Calu3 (cell line): ENCODE measurements at regions not wholly inside any gene's neighbourhood (a gene's known extent, or its start where the extent isn't known, plus 50 kb on each side); places are given as distances from the start of the nearest gene placed in this dataset.

Experiments used
- BruUV-seq: library from RNA; stranded (reverse); fragments of 400-500 nt; replicated peaks from 2 replicates; lab custom pipeline; 2021; lab: Mats Ljungman, UMichigan
- CTCF ChIA-PET: fragments of 300-600 bp; sonication (Branson Sonifier 250); formaldehyde crosslinking; loops from one replicate; lab custom pipeline; 2022; ENCODE audit warnings: antibody characterized with exemption; lab: Charles Lee
- DNase-seq: peaks from one replicate; pipeline ENCODE4 v3.0.0; 2022
- H3K27ac Mint-ChIP-seq: one replicate; pipeline ENCODE4 v1.8.0; 2022; ENCODE audit warnings: mixed read lengths; ENCODE audit not compliant: unreplicated experiment
- H3K27me3 Mint-ChIP-seq: one replicate; pipeline ENCODE4 v1.8.0; 2022; ENCODE audit warnings: mixed read lengths; ENCODE audit not compliant: unreplicated experiment
- H3K36me3 Mint-ChIP-seq: one replicate; pipeline ENCODE4 v1.8.0; 2022; ENCODE audit warnings: mild to moderate bottlenecking, moderate library complexity, mixed read lengths; ENCODE audit not compliant: insufficient read depth, unreplicated experiment
- H3K4me1 Mint-ChIP-seq: one replicate; pipeline ENCODE4 v1.8.0; 2022; ENCODE audit warnings: mild to moderate bottlenecking, low read depth, mixed read lengths; ENCODE audit not compliant: unreplicated experiment
- H3K4me3 Mint-ChIP-seq: one replicate; pipeline ENCODE4 v1.8.0; 2022; ENCODE audit warnings: mild to moderate bottlenecking, low read depth, moderate library complexity, mixed read lengths; ENCODE audit not compliant: unreplicated experiment
- H3K9me3 Mint-ChIP-seq: one replicate; pipeline ENCODE4 v1.8.0; 2022; ENCODE audit warnings: low read depth, mixed read lengths; ENCODE audit not compliant: unreplicated experiment
- intact Hi-C: fragments of 100-400 bp; cut with micrococcal nuclease; formaldehyde crosslinking; loops from one replicate; pipeline ENCODE4 v1.10.0; 2022; ENCODE audit not compliant: unreplicated experiment
- TF ChIP-seq, protein P1 (sequence below): fragments of 200-600 bp; IDR thresholded peaks from one replicate; pipeline ENCODE4 v1.8.0; 2022; ENCODE audit warnings: antibody characterized with exemption; ENCODE audit not compliant: unreplicated experiment

DNA sequence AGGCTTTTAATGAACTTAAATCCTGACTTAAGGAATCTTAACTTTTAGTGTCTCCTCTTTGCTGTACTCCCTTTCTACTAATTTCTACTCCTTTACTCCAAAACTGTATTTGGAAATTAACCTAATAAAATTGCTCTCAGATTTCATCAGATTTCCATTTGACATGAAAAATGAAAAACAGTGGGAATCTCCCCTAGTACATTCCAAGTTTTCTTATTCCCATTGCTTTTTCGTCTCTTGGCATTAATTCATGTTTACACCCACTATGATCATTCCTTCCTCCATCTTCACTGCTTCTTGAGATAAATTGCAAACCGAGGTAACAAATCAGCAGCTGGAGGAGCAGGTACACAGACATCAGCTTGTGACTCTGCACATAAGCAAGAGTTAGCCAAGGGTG, 208.7 kb downstream of the VGLL3 start:
- CTCF ChIA-PET: no interaction called here
- Mint-ChIP-seq H3K27me3 (no peaks in the 10 kb centered on the region), H3K36me3 (no peaks in the 10 kb centered on the region), H3K4me3 (no peak overlapping the region), H3K9me3 (no peaks in the 10 kb centered on the region), H3K4me1 (peaks cover 7% of the 10 kb centered on the region), H3K27ac (no peak overlapping the region)
- intact Hi-C loops: no loop called here
- BruUV-seq: no TSS peak
- TF ChIP-seq, protein P1, sequence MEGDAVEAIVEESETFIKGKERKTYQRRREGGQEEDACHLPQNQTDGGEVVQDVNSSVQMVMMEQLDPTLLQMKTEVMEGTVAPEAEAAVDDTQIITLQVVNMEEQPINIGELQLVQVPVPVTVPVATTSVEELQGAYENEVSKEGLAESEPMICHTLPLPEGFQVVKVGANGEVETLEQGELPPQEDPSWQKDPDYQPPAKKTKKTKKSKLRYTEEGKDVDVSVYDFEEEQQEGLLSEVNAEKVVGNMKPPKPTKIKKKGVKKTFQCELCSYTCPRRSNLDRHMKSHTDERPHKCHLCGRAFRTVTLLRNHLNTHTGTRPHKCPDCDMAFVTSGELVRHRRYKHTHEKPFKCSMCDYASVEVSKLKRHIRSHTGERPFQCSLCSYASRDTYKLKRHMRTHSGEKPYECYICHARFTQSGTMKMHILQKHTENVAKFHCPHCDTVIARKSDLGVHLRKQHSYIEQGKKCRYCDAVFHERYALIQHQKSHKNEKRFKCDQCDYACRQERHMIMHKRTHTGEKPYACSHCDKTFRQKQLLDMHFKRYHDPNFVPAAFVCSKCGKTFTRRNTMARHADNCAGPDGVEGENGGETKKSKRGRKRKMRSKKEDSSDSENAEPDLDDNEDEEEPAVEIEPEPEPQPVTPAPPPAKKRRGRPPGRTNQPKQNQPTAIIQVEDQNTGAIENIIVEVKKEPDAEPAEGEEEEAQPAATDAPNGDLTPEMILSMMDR: no peak
- no peak for DNase-seq

DNA sequence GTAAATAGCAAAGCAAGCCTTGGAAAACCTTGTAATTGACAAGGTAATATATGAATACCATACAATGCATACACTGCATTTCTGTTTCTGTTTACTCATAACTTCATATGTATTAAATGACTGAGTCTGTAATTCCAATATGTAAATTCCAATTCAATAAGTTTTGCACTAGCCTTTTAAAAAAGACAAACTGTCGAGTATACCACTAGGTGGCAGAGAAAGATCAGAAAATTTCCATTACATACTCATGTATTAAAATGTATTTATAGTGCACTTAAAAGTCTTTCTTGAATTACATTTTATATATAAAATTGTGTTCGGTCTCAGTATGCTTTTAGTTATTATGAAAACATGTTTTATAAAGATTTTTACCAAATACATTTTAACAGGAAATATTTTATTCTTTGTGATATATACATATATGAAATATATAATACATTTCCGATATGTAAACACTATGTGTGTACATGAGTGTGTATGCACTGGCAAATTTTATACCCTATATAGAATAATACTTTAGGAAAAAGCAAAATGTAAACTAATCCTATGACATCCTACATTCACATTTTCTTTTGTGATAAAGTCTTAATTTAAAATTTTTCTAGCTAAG, 216.8 kb downstream of the VGLL3 start:
- CTCF ChIA-PET: interaction anchor here (0.5 to 1.6 kb wide), 5 partner anchors 12 to 435 kb away, joined by 4 to 9 read pairs (median 5); no protein-coding TSS in a partner anchor
- Mint-ChIP-seq H3K36me3 (no peaks in the 10 kb centered on the region), H3K9me3 (no peaks in the 10 kb centered on the region), H3K27ac (no peak overlapping the region), H3K27me3 (no peaks in the 10 kb centered on the region), H3K4me1 (no peaks in the 10 kb centered on the region), H3K4me3 (no peak overlapping the region)
- no peak for DNase-seq
- no TSS peak for BruUV-seq
- TF ChIP-seq, protein P1: no peak
- intact Hi-C loops: loop anchor here (1.0 to 10.0 kb wide), 4 partner anchors 309 to 1228 kb away; no protein-coding TSS in a partner anchor

DNA sequence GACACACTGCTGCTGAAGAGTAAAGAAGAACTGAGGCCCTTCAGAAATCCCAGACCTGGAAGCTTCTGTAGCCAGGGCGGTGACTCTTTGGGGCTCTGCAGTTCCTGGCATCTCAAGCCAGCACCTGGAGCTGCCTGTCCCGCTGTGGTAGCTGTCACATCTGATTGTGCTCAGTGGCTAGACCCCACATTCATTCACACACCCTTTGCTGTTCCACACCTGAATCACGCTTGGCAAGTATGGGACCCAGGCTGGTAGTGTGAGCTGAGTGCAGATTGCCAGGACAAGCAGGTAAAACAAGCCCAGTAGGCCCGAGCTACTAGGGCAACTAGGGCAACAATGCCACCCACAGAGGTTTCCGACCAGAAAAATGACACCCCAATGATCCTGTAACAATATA, 218.2 kb downstream of the VGLL3 start:
- TF ChIP-seq, protein P1: no peak
- Mint-ChIP-seq H3K9me3 (no peaks in the 10 kb centered on the region), H3K27ac (no peak overlapping the region), H3K36me3 (no peaks in the 10 kb centered on the region), H3K27me3 (no peaks in the 10 kb centered on the region), H3K4me1 (no peaks in the 10 kb centered on the region), H3K4me3 (no peak overlapping the region)
- CTCF ChIA-PET: interaction anchor here (1.0 kb wide), 1 partner anchor 70 kb away, joined by 5 read pairs; no protein-coding TSS in a partner anchor
- no TSS peak for BruUV-seq
- DNase-seq: no peak
- intact Hi-C loops: loop anchor here (5.0 to 10.0 kb wide), 2 partner anchors 492 to 1230 kb away; no protein-coding TSS in a partner anchor

DNA sequence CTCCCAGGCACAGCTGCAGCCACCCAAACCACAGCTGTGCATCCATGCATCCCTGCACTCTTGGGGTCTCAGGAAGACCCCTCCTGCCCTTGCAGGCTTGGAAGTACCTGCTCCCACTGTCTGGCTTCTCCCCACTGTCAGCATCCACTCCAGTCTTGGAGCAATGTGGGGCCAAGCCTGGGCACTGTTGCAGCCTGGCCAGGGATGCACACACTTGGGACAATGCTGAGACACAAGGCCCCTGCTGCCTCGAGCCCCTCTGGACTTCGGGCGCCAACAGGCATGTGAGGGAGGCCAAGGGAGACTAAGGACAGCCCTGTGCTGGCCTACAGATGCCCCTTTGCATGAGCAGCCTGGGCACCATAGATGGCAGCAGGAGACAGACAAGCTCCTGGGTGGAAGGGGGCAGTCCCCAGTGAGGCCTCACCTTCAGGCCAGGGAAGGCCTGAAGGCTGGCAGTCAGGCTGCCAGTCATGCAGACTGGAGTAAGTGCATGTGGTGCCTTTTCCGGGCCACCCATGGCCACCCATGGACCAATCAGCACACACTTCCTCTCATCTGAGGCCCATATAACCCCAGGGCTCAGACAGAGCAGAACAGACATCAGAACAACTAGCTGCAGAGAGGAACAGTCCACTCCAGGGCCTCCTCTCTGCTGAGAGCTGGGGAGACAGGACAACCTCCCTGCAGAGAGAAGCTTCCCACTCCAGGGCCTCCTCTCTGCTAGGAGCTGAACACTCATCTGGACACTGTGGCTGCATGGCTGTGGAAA, 219.0 kb downstream of the VGLL3 start:
- no peak for DNase-seq
- TF ChIP-seq, protein P1: no peak
- intact Hi-C loops: loop anchor here (5.0 to 10.0 kb wide), 2 partner anchors 493 to 1230 kb away; no protein-coding TSS in a partner anchor
- CTCF ChIA-PET: interaction anchor here (1.0 kb wide), 1 partner anchor 69 kb away, joined by 5 read pairs; no protein-coding TSS in a partner anchor
- Mint-ChIP-seq H3K27me3 (no peaks in the 10 kb centered on the region), H3K4me1 (no peaks in the 10 kb centered on the region), H3K36me3 (no peaks in the 10 kb centered on the region), H3K9me3 (no peaks in the 10 kb centered on the region), H3K4me3 (no peak overlapping the region), H3K27ac (no peak overlapping the region)
- no TSS peak for BruUV-seq
